ENCODE measurements at regions not wholly inside any gene's neighbourhood (a gene's known extent, or its start where the extent isn't known, plus 50 kb on each side); places are given as distances from the start of the nearest gene placed in this dataset.

- no peaks in the 10 kb centered on the region for H3K27me3 ChIP-seq (replicated peaks in 1 of 2; ENCODE audit: control insufficient read depth in 2 of 2, extremely low read depth in 1 of 2, insufficient read depth in 2 of 2, low read length in 1 of 2)
- Mint-ChIP-seq H3K9me3 (peaks cover 0 to 4% (median 3%) of the 10 kb centered on the region in 3 donors), H3K4me3 (no peak overlapping the region), H3K27ac (no peak overlapping the region), H3K4me1 (no peaks in the 10 kb centered on the region), H3K36me3 (no peaks in the 10 kb centered on the region), H3K27me3 (peaks cover 0 to 3% of the 10 kb centered on the region in 2 donors)
- no CpG with 5 or more reads among the region's 1 CpG for WGBS (ENCODE audit: insufficient coverage)
- ChIA-PET POLR2A (no interaction called here), CTCF (no interaction called here)
- no peaks in the 10 kb centered on the region for H3K4me1 ChIP-seq (ENCODE audit: control insufficient read depth in 1 of 2, extremely low read depth in 1 of 2, insufficient read depth in 2 of 2, low read length in 2 of 2)
- no peak for DNase-seq
- no peaks in the 10 kb centered on the region for H3K9me3 ChIP-seq
- no peak for ATAC-seq (replicated peaks in 1 of 4)
- no peaks in the 10 kb centered on the region for H3K36me3 ChIP-seq (ENCODE audit: control insufficient read depth in 2 of 2, extremely low read depth in 1 of 2, insufficient read depth in 1 of 2, low read length in 1 of 2)
- no peak overlapping the region for H3K4me3 ChIP-seq (ENCODE audit: control insufficient read depth in 1 of 2, extremely low read depth in 1 of 2, low read length in 1 of 2)
- H3K27ac ChIP-seq (ENCODE audit: low read length) = no peak overlapping the region
These were observed 68.4 kb downstream of the ID4 start for GRCh38 chr6:19905584-19905983.

- DNase-seq (no peak), ATAC-seq (replicated peaks in 1 of 4) (no peak)
- Histone ChIP-seq H3K4me1 (ENCODE audit: control insufficient read depth in 1 of 2, extremely low read depth in 1 of 2, insufficient read depth in 2 of 2, low read length in 2 of 2) (no peaks in the 10 kb centered on the region), H3K9me3 (no peaks in the 10 kb centered on the region), H3K27me3 (replicated peaks in 1 of 2; ENCODE audit: control insufficient read depth in 2 of 2, extremely low read depth in 1 of 2, insufficient read depth in 2 of 2, low read length in 1 of 2) (no peaks in the 10 kb centered on the region), H3K4me3 (ENCODE audit: control insufficient read depth in 1 of 2, extremely low read depth in 1 of 2, low read length in 1 of 2) (no peak overlapping the region), H3K36me3 (ENCODE audit: control insufficient read depth in 2 of 2, extremely low read depth in 1 of 2, insufficient read depth in 1 of 2, low read length in 1 of 2) (no peaks in the 10 kb centered on the region), H3K27ac (ENCODE audit: low read length) (no peak overlapping the region)
- ChIA-PET CTCF (no interaction called here), POLR2A (no interaction called here)
- Mint-ChIP-seq H3K27me3 (peaks cover 0 to 3% of the 10 kb centered on the region in 2 donors), H3K27ac (no peak overlapping the region), H3K4me3 (no peak overlapping the region), H3K4me1 (no peaks in the 10 kb centered on the region), H3K36me3 (no peaks in the 10 kb centered on the region), H3K9me3 (peaks cover 0 to 3% (median 2%) of the 10 kb centered on the region in 3 donors)
- WGBS (ENCODE audit: insufficient coverage) = 71% methylated on average over 1 of the region's 3 CpGs
These were observed 69.0 kb downstream of the ID4 start for GRCh38 chr6:19906171-19906570.

- H3K36me3 Mint-ChIP-seq = no peaks in the 10 kb centered on the region
- Histone ChIP-seq H3K4me1 (ENCODE audit: control insufficient read depth in 1 of 2, extremely low read depth in 1 of 2, insufficient read depth in 2 of 2, low read length in 2 of 2) (no peaks in the 10 kb centered on the region), H3K9me3 (no peaks in the 10 kb centered on the region), H3K4me3 (ENCODE audit: control insufficient read depth in 1 of 2, extremely low read depth in 1 of 2, low read length in 1 of 2) (no peak overlapping the region), H3K36me3 (ENCODE audit: control insufficient read depth in 2 of 2, extremely low read depth in 1 of 2, insufficient read depth in 1 of 2, low read length in 1 of 2) (no peaks in the 10 kb centered on the region), H3K27me3 (replicated peaks in 1 of 2; ENCODE audit: control insufficient read depth in 2 of 2, extremely low read depth in 1 of 2, insufficient read depth in 2 of 2, low read length in 1 of 2) (no peaks in the 10 kb centered on the region), H3K27ac (ENCODE audit: low read length) (no peak overlapping the region)
- H3K27me3 Mint-ChIP-seq = no peaks in the 10 kb centered on the region
- ATAC-seq (replicated peaks in 1 of 4) (no peak), DNase-seq (no peak)
- ChIA-PET POLR2A (no interaction called here), CTCF (no interaction called here)
- H3K27ac Mint-ChIP-seq = no peak overlapping the region
- H3K9me3 Mint-ChIP-seq = peaks cover 4 to 31% (median 16%) of the 10 kb centered on the region in 3 donors
- WGBS (ENCODE audit: insufficient coverage) = no CpG with 5 or more reads among the region's 3 CpGs
- H3K4me3 Mint-ChIP-seq = no peak overlapping the region
- H3K4me1 Mint-ChIP-seq = no peaks in the 10 kb centered on the region
These were observed 74.1 kb downstream of the ID4 start for GRCh38 chr6:19911223-19911622.

GRCh38 chr6:19918436-19918835 lies 81.3 kb downstream of the ID4 start:
- no peaks in the 10 kb centered on the region for H3K27me3 Mint-ChIP-seq
- no peak for ATAC-seq (replicated peaks in 1 of 4)
- H3K4me1 Mint-ChIP-seq = no peaks in the 10 kb centered on the region
- H3K36me3 Mint-ChIP-seq = no peaks in the 10 kb centered on the region
- Histone ChIP-seq H3K36me3 (ENCODE audit: control insufficient read depth in 2 of 2, extremely low read depth in 1 of 2, insufficient read depth in 1 of 2, low read length in 1 of 2) (no peaks in the 10 kb centered on the region), H3K9me3 (no peaks in the 10 kb centered on the region), H3K27me3 (replicated peaks in 1 of 2; ENCODE audit: control insufficient read depth in 2 of 2, extremely low read depth in 1 of 2, insufficient read depth in 2 of 2, low read length in 1 of 2) (no peaks in the 10 kb centered on the region), H3K27ac (ENCODE audit: low read length) (no peak overlapping the region), H3K4me3 (ENCODE audit: control insufficient read depth in 1 of 2, extremely low read depth in 1 of 2, low read length in 1 of 2) (no peak overlapping the region), H3K4me1 (ENCODE audit: control insufficient read depth in 1 of 2, extremely low read depth in 1 of 2, insufficient read depth in 2 of 2, low read length in 2 of 2) (no peaks in the 10 kb centered on the region)
- H3K4me3 Mint-ChIP-seq = no peak overlapping the region
- DNase-seq = no peak
- no peak overlapping the region for H3K27ac Mint-ChIP-seq
- WGBS (ENCODE audit: insufficient coverage) = 60% methylated on average over 1 of the region's 1 CpG
- CTCF ChIA-PET = no interaction called here
- H3K9me3 Mint-ChIP-seq = peaks cover 11 to 47% (median 28%) of the 10 kb centered on the region in 3 donors
- POLR2A ChIA-PET = no interaction called here

- WGBS (ENCODE audit: insufficient coverage) = 80% methylated on average over 3 of the region's 9 CpGs
- Histone ChIP-seq H3K27me3 (replicated peaks in 1 of 2; ENCODE audit: control insufficient read depth in 2 of 2, extremely low read depth in 1 of 2, insufficient read depth in 2 of 2, low read length in 1 of 2) (no peaks in the 10 kb centered on the region), H3K4me3 (ENCODE audit: control insufficient read depth in 1 of 2, extremely low read depth in 1 of 2, low read length in 1 of 2) (no peak overlapping the region), H3K9me3 (no peaks in the 10 kb centered on the region), H3K27ac (ENCODE audit: low read length) (no peak overlapping the region), H3K36me3 (ENCODE audit: control insufficient read depth in 2 of 2, extremely low read depth in 1 of 2, insufficient read depth in 1 of 2, low read length in 1 of 2) (no peaks in the 10 kb centered on the region), H3K4me1 (ENCODE audit: control insufficient read depth in 1 of 2, extremely low read depth in 1 of 2, insufficient read depth in 2 of 2, low read length in 2 of 2) (no peaks in the 10 kb centered on the region)
- ChIA-PET POLR2A (no interaction called here), CTCF (no interaction called here)
- Mint-ChIP-seq H3K36me3 (no peaks in the 10 kb centered on the region), H3K27me3 (no peaks in the 10 kb centered on the region), H3K4me1 (no peaks in the 10 kb centered on the region), H3K4me3 (no peak overlapping the region), H3K27ac (no peak overlapping the region), H3K9me3 (peaks cover 7 to 22% (median 15%) of the 10 kb centered on the region in 3 donors)
- ATAC-seq (replicated peaks in 1 of 4) = no peak
- DNase-seq = no peak
These were observed 84.6 kb downstream of the ID4 start for GRCh38 chr6:19921786-19922185.

GRCh38 chr6:19925533-19925932 lies 88.4 kb downstream of the ID4 start:
- Mint-ChIP-seq H3K4me1 (no peaks in the 10 kb centered on the region), H3K9me3 (no peaks in the 10 kb centered on the region), H3K36me3 (no peaks in the 10 kb centered on the region), H3K27ac (no peak overlapping the region), H3K27me3 (peaks cover 0 to 4% of the 10 kb centered on the region in 2 donors), H3K4me3 (no peak overlapping the region)
- Histone ChIP-seq H3K36me3 (ENCODE audit: control insufficient read depth in 2 of 2, extremely low read depth in 1 of 2, insufficient read depth in 1 of 2, low read length in 1 of 2) (no peaks in the 10 kb centered on the region), H3K4me1 (ENCODE audit: control insufficient read depth in 1 of 2, extremely low read depth in 1 of 2, insufficient read depth in 2 of 2, low read length in 2 of 2) (no peaks in the 10 kb centered on the region), H3K27ac (ENCODE audit: low read length) (no peak overlapping the region), H3K9me3 (no peaks in the 10 kb centered on the region), H3K4me3 (ENCODE audit: control insufficient read depth in 1 of 2, extremely low read depth in 1 of 2, low read length in 1 of 2) (no peak overlapping the region), H3K27me3 (replicated peaks in 1 of 2; ENCODE audit: control insufficient read depth in 2 of 2, extremely low read depth in 1 of 2, insufficient read depth in 2 of 2, low read length in 1 of 2) (no peaks in the 10 kb centered on the region)
- ATAC-seq (replicated peaks in 1 of 4) (no peak), DNase-seq (no peak)
- WGBS (ENCODE audit: insufficient coverage) = no CpG with 5 or more reads among the region's 1 CpG
- ChIA-PET POLR2A (no interaction called here), CTCF (no interaction called here)

GRCh38 chr6:19928461-19928860 lies 91.3 kb downstream of the ID4 start:
- no peaks in the 10 kb centered on the region for H3K4me1 Mint-ChIP-seq
- no peaks in the 10 kb centered on the region for H3K4me1 ChIP-seq (ENCODE audit: control insufficient read depth in 1 of 2, extremely low read depth in 1 of 2, insufficient read depth in 2 of 2, low read length in 2 of 2)
- no peak overlapping the region for H3K27ac ChIP-seq (ENCODE audit: low read length)
- H3K36me3 ChIP-seq (ENCODE audit: control insufficient read depth in 2 of 2, extremely low read depth in 1 of 2, insufficient read depth in 1 of 2, low read length in 1 of 2) = no peaks in the 10 kb centered on the region
- no peaks in the 10 kb centered on the region for H3K36me3 Mint-ChIP-seq
- ChIA-PET CTCF (no interaction called here), POLR2A (no interaction called here)
- WGBS (ENCODE audit: insufficient coverage) = no CpG with 5 or more reads among the region's 2 CpGs
- no peaks in the 10 kb centered on the region for H3K9me3 ChIP-seq
- H3K27ac Mint-ChIP-seq = no peak overlapping the region
- H3K9me3 Mint-ChIP-seq = no peaks in the 10 kb centered on the region
- ATAC-seq (replicated peaks in 1 of 4) (no peak), DNase-seq (no peak)
- no peak overlapping the region for H3K4me3 ChIP-seq (ENCODE audit: control insufficient read depth in 1 of 2, extremely low read depth in 1 of 2, low read length in 1 of 2)
- H3K27me3 Mint-ChIP-seq = peaks cover 0 to 6% of the 10 kb centered on the region in 2 donors
- H3K27me3 ChIP-seq (replicated peaks in 1 of 2; ENCODE audit: control insufficient read depth in 2 of 2, extremely low read depth in 1 of 2, insufficient read depth in 2 of 2, low read length in 1 of 2) = no peaks in the 10 kb centered on the region
- no peak overlapping the region for H3K4me3 Mint-ChIP-seq
